ENCODE measurements at regions not wholly inside any gene's neighbourhood (a gene's known extent, or its start where the extent isn't known, plus 50 kb on each side); places are given as distances from the start of the nearest gene placed in this dataset.

- H3K9me3 ChIP-seq (ENCODE audit: control insufficient read depth, low read depth, low read length), result no peaks in the 10 kb centered on the region
- H3K14ac ChIP-seq (ENCODE audit: insufficient read depth, low read length), result peak overlapping the region; percentile 23
- Mint-ChIP-seq H3K9me3 (no peaks in the 10 kb centered on the region), H3K4me3 (peak overlapping the region; percentile 77 to 84), H3K27ac (no peak overlapping the region; a peak in 1 of 7 replicates), H3K4me1 (peaks cover 18 to 21% of the 10 kb centered on the region in 2 experiments), H3K27me3 (ENCODE audit: low read depth) (peaks cover 67% of the 10 kb centered on the region), H3K36me3 (ENCODE audit: insufficient read depth in 1 of 3, low read depth in 3 of 3) (no peaks in the 10 kb centered on the region; a peak in 1 of 7 replicates)
- 0 out of 3 replicates have a peak, but pooled peaks have one; percentile 21 for TF ChIP-seq CTCF (conservative IDR thresholded peaks at IDR 0.05)
- H2BK20ac ChIP-seq (ENCODE audit: low read depth, low read length, poor library complexity, severe bottlenecking), result no peak overlapping the region
- no peak overlapping the region for H2BK12ac ChIP-seq (ENCODE audit: insufficient read length, low read depth, low read length)
- H3K4ac ChIP-seq (ENCODE audit: low read depth, low read length), result no peak overlapping the region
- H4K8ac ChIP-seq (replicated peaks; ENCODE audit: insufficient read length, low read depth, low read length), result no peak overlapping the region
- H3K56ac ChIP-seq (ENCODE audit: insufficient read length, low read depth, low read length), result no peak overlapping the region
- no peak for DNase-seq
- H3K18ac ChIP-seq (ENCODE audit: insufficient read length, low read depth, low read length), result no peak overlapping the region
- no peak overlapping the region for H3K27ac ChIP-seq (ENCODE audit: insufficient read length, low read depth, low read length)
- no peaks in the 10 kb centered on the region for H3K79me1 ChIP-seq (ENCODE audit: insufficient read depth, low read depth, low read length, poor library complexity, severe bottlenecking)
- no peaks in the 10 kb centered on the region for H4K20me1 ChIP-seq (ENCODE audit: control insufficient read depth, insufficient read depth, insufficient read length)
- no peak overlapping the region for H2BK15ac ChIP-seq (ENCODE audit: low read depth, low read length)
- peaks cover 13% of the 10 kb centered on the region for H3K23me2 ChIP-seq (ENCODE audit: insufficient read length, low read depth, low read length, poor library complexity, severe bottlenecking)
- no peak overlapping the region for H2AFZ ChIP-seq (ENCODE audit: low read length)
- H3K4me2 ChIP-seq (ENCODE audit: insufficient read depth, insufficient read length, low read length), result peak overlapping the region; percentile 53
- no peak overlapping the region for H4K5ac ChIP-seq (ENCODE audit: insufficient read length, low read depth, low read length)
- no peak overlapping the region for H2BK5ac ChIP-seq (ENCODE audit: insufficient read length, low read length)
- no peaks in the 10 kb centered on the region for H3K79me2 ChIP-seq (ENCODE audit: insufficient read depth, low read length)
- WGBS (ENCODE audit: extremely low coverage, insufficient read length, low lambda C conversion rate), result no CpG with 5 or more reads among the region's 32 CpGs
- no peaks in the 10 kb centered on the region for H3K4me1 ChIP-seq (ENCODE audit: insufficient read depth, low read length)
- no peak overlapping the region for H4K91ac ChIP-seq (ENCODE audit: insufficient read length, low read depth, low read length)
- no peak overlapping the region for H2BK120ac ChIP-seq (ENCODE audit: low read depth, low read length, poor library complexity, severe bottlenecking)
- H3K23ac ChIP-seq (ENCODE audit: insufficient read length, low read depth, low read length), result no peak overlapping the region
- H3T11ph ChIP-seq (ENCODE audit: low read length), result no peak overlapping the region
- no peaks in the 10 kb centered on the region; the same call in 1 of the 2 replicates for H3K27me3 ChIP-seq (ENCODE audit: insufficient read depth, low read length)
- peak overlapping the region; percentile 16 for H3K9ac ChIP-seq (ENCODE audit: extremely low read depth, insufficient read length, low read length)
- H2AK5ac ChIP-seq (ENCODE audit: insufficient read length, low read length), result no peak overlapping the region
Observed at GRCh38 chr12:30823156-30823699, 68.5 kb upstream of the CAPRIN2 start.
